SK-N-SH (cell line): ENCODE measurements at regions not wholly inside any gene's neighbourhood (a gene's known extent, or its start where the extent isn't known, plus 50 kb on each side); places are given as distances from the start of the nearest gene placed in this dataset.

Experiments used
- JUND ChIP-seq: IDR thresholded peaks from 2 replicates; pipeline ENCODE4 v1.4.0; 2012
- NFIC ChIP-seq: IDR thresholded peaks from 2 replicates; pipeline ENCODE4 v1.4.0; 2012; ENCODE audit warnings: borderline replicate concordance
- TF ChIP-seq, protein P1 (sequence below): fragments of 200-600 bp; sonication (generic); IDR thresholded peaks from 2 replicates; pipeline ENCODE4 v1.6.1; 2017; ENCODE audit warnings: antibody characterized with exemption, mild to moderate bottlenecking, moderate library complexity

DNA sequence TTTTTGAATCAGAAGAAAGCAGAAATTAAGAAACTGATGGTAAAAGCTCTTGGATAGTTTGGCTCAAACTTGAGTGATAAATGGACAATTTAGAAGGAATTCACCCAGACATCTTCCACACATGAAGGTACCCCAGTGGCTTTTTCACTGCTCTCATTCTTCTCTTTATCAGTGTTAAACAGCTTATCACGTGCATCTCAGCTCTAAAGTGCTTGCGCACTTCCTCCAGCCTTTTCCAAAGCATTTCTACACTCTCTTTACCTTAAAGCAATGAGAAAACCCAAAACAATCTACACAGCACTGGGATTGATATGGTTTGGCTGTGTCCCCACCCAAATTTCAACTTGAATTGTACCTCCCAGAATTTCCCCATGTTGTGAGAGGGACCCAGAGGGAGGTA is 509.1 kb upstream of the FAT1 start:
- TF ChIP-seq, protein P1, sequence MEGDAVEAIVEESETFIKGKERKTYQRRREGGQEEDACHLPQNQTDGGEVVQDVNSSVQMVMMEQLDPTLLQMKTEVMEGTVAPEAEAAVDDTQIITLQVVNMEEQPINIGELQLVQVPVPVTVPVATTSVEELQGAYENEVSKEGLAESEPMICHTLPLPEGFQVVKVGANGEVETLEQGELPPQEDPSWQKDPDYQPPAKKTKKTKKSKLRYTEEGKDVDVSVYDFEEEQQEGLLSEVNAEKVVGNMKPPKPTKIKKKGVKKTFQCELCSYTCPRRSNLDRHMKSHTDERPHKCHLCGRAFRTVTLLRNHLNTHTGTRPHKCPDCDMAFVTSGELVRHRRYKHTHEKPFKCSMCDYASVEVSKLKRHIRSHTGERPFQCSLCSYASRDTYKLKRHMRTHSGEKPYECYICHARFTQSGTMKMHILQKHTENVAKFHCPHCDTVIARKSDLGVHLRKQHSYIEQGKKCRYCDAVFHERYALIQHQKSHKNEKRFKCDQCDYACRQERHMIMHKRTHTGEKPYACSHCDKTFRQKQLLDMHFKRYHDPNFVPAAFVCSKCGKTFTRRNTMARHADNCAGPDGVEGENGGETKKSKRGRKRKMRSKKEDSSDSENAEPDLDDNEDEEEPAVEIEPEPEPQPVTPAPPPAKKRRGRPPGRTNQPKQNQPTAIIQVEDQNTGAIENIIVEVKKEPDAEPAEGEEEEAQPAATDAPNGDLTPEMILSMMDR: no peak
- TF ChIP-seq JUND (no peak), NFIC (no peak)
